HG02884 (cell line): ENCODE measurements at regions not wholly inside any gene's neighbourhood (a gene's known extent, or its start where the extent isn't known, plus 50 kb on each side); places are given as distances from the start of the nearest gene placed in this dataset.

ENCODE experiments used
- ATAC-seq: cut with Tn5 transposase; IDR thresholded peaks from one replicate; pipeline ENCODE4 v1.9.1; 2021; ENCODE audit warnings: mild to moderate bottlenecking, moderate library complexity; ENCODE audit not compliant: unreplicated experiment

GRCh38 chr18:55864281-55864680 is 276.3 kb upstream of the TCF4 start:
- ATAC-seq: no peak

- no peak for ATAC-seq
These were observed 275.9 kb upstream of the TCF4 start for GRCh38 chr18:55863876-55864275.

- no peak for ATAC-seq
These were observed 275.4 kb upstream of the TCF4 start for GRCh38 chr18:55863391-55863706.

- ATAC-seq: no peak
These were observed 274.9 kb upstream of the TCF4 start for GRCh38 chr18:55862693-55863390.

GRCh38 chr18:55861266-55861665 is 273.3 kb upstream of the TCF4 start:
- no peak for ATAC-seq

- ATAC-seq: no peak
These were observed 270.9 kb upstream of the TCF4 start for GRCh38 chr18:55858661-55859515.

GRCh38 chr18:55857956-55858355 is 270.0 kb upstream of the TCF4 start:
- no peak for ATAC-seq

GRCh38 chr18:55857409-55857808 is 269.4 kb upstream of the TCF4 start:
- no peak for ATAC-seq

GRCh38 chr18:55856679-55857078 is 268.7 kb upstream of the TCF4 start:
- ATAC-seq: no peak

- ATAC-seq: no peak
These were observed 268.2 kb upstream of the TCF4 start for GRCh38 chr18:55856229-55856628.

- no peak for ATAC-seq
These were observed 265.3 kb upstream of the TCF4 start for GRCh38 chr18:55853268-55853667.

- ATAC-seq: no peak
These were observed 262.9 kb upstream of the TCF4 start for GRCh38 chr18:55850904-55851303.

- no peak for ATAC-seq
These were observed 261.4 kb upstream of the TCF4 start for GRCh38 chr18:55849391-55849790.

- no peak for ATAC-seq
These were observed 260.0 kb upstream of the TCF4 start for GRCh38 chr18:55847960-55848359.

- ATAC-seq: no peak
These were observed 257.2 kb upstream of the TCF4 start for GRCh38 chr18:55845221-55845620.

- no peak for ATAC-seq
These were observed 256.4 kb upstream of the TCF4 start for GRCh38 chr18:55844382-55844781.

- no peak for ATAC-seq
These were observed 253.3 kb upstream of the TCF4 start for GRCh38 chr18:55841314-55841713.

- no peak for ATAC-seq
These were observed 252.7 kb upstream of the TCF4 start for GRCh38 chr18:55840601-55841170.

GRCh38 chr18:55839343-55839742 is 251.4 kb upstream of the TCF4 start:
- ATAC-seq: no peak

- no peak for ATAC-seq
These were observed 250.8 kb upstream of the TCF4 start for GRCh38 chr18:55838841-55839240.

GRCh38 chr18:55838319-55838718 is 250.3 kb upstream of the TCF4 start:
- no peak for ATAC-seq

- ATAC-seq: no peak
These were observed 245.6 kb upstream of the TCF4 start for GRCh38 chr18:55833543-55833942.
